Panc1 (cell line): ENCODE measurements at regions not wholly inside any gene's neighbourhood (a gene's known extent, or its start where the extent isn't known, plus 50 kb on each side); places are given as distances from the start of the nearest gene placed in this dataset.

ENCODE experiments used
- CTCF ChIP-seq: fragments of 450-650 bp; IDR thresholded peaks from 2 replicates; pipeline ENCODE4 v1.5.1; 2017; ENCODE audit warnings: mild to moderate bottlenecking
- POLR2AphosphoS5 ChIP-seq: IDR thresholded peaks from 2 replicates; pipeline ENCODE4 v1.6.1; 2012; ENCODE audit warnings: mild to moderate bottlenecking, low read depth, low read length, moderate library complexity
- REST ChIP-seq, 2 experiments: IDR thresholded peaks; 2 replicates each; pipeline ENCODE4 v1.6.1; 2011 to 2012; ENCODE audit warnings: low read depth in 2 of 2, control low read depth in 1 of 2, low read length in 1 of 2, mild to moderate bottlenecking in 1 of 2, moderate library complexity in 1 of 2; ENCODE audit not compliant: insufficient read depth in 1 of 2
- SIN3A ChIP-seq: IDR thresholded peaks from 2 replicates; pipeline ENCODE4 v1.6.1; 2012; ENCODE audit warnings: low read depth, mild to moderate bottlenecking, low read length, moderate library complexity, borderline replicate concordance; ENCODE audit not compliant: insufficient read depth

DNA sequence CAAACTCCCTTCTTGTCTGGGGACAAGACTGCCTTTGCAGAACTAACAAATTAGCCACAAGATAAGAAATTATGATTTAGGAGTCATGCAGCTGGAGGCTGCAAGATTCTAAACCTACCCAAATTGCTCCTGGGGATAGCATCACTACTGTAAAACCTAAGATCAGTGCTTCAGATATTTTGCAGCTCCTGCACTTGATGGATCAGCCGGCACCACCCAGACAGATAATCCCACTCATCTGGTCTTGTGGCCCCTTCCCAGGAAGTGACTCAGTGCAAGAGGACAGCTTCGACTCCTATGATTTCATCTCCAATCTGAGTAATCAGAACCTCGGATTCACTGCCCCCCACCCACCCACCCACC lies 181.9 kb downstream of the AKR1D1 start:
- TF ChIP-seq CTCF: no peak
- TF ChIP-seq SIN3A: no peak
- no peak for TF ChIP-seq POLR2AphosphoS5
- no peak for TF ChIP-seq REST (IDR thresholded peaks at IDR 0.05; ENCODE audit: insufficient read depth in 1 of 2, low read depth in 2 of 2, low read length in 1 of 2)
